Neuronal stem cell (in vitro differentiated cells): ENCODE measurements at regions not wholly inside any gene's neighbourhood (a gene's known extent, or its start where the extent isn't known, plus 50 kb on each side); places are given as distances from the start of the nearest gene placed in this dataset.
"Not testable (repeated sequence)": the region's sequence is repeated elsewhere in the genome, so short reads cannot be mapped to it uniquely, and the experiment has no call there.

Experiments
- DNase-seq: peaks from one replicate; pipeline ENCODE4 v3.0.0-alpha.2; 2013; ENCODE audit warnings: low spot score
- H2AFZ ChIP-seq: one replicate; pipeline ENCODE4 v1.6.1; 2013; ENCODE audit warnings: mild to moderate bottlenecking, low read length, inconsistent platforms
- H2AK5ac ChIP-seq: 2 replicates; pipeline ENCODE4 v1.6.1; 2013; ENCODE audit warnings: low read depth, mild to moderate bottlenecking, inconsistent platforms, low read length, moderate library complexity, mixed read lengths
- H2BK120ac ChIP-seq: 2 replicates; pipeline ENCODE4 v1.6.1; 2013; ENCODE audit warnings: low read depth, mild to moderate bottlenecking, inconsistent platforms, low read length, moderate library complexity, mixed read lengths
- H2BK12ac ChIP-seq: one replicate; pipeline ENCODE4 v1.6.1; 2013; ENCODE audit warnings: low read length, inconsistent platforms
- H2BK15ac ChIP-seq: 2 replicates; pipeline ENCODE4 v1.6.1; 2013; ENCODE audit warnings: mild to moderate bottlenecking, low read length, inconsistent platforms, mixed read lengths
- H2BK5ac ChIP-seq: one replicate; pipeline ENCODE4 v1.6.1; 2013; ENCODE audit warnings: inconsistent platforms, mild to moderate bottlenecking, low read length, moderate library complexity
- H3K14ac ChIP-seq: one replicate; pipeline ENCODE4 v1.6.1; 2013; ENCODE audit warnings: low read length, inconsistent platforms
- H3K18ac ChIP-seq: 2 replicates; pipeline ENCODE4 v1.6.1; 2013; ENCODE audit warnings: low read length, inconsistent platforms
- H3K23ac ChIP-seq: 2 replicates; pipeline ENCODE4 v1.6.1; 2013; ENCODE audit warnings: low read depth, mild to moderate bottlenecking, mixed read lengths, low read length, inconsistent platforms; ENCODE audit not compliant: poor library complexity
- H3K27ac ChIP-seq: replicated peaks from 3 replicates; pipeline ENCODE4 v1.5.1; 2013; ENCODE audit warnings: low read length, inconsistent platforms
- H3K27me3 ChIP-seq, 3 experiments: 2 replicates each; pipeline ENCODE4 v1.6.1; 2013; ENCODE audit warnings: low read length in 3 of 3, mild to moderate bottlenecking in 2 of 3, inconsistent platforms in 1 of 3, low read depth in 1 of 3, mixed read lengths in 1 of 3, moderate library complexity in 1 of 3; ENCODE audit not compliant: control insufficient read depth in 3 of 3, insufficient read depth in 3 of 3
- H3K36me3 ChIP-seq, 2 donors: replicated peaks in 1 of 2; 2 replicates each; pipeline ENCODE4 v1.6.1; 2013; ENCODE audit warnings: low read length in 2 of 2; ENCODE audit not compliant: control insufficient read depth in 2 of 2, insufficient read depth in 2 of 2
- H3K4ac ChIP-seq: 2 replicates; pipeline ENCODE4 v1.6.1; 2013; ENCODE audit warnings: inconsistent platforms, mild to moderate bottlenecking, low read length, moderate library complexity
- H3K4me1 ChIP-seq, 2 donors: 1 replicate in 1 of 2; 2 replicates in 1 of 2; pipeline ENCODE4 v1.6.1; 2013; ENCODE audit warnings: low read length in 2 of 2, low read depth in 1 of 2; ENCODE audit not compliant: control insufficient read depth in 2 of 2, insufficient read depth in 1 of 2
- H3K4me2 ChIP-seq: one replicate; pipeline ENCODE4 v1.6.1; 2013; ENCODE audit warnings: mild to moderate bottlenecking, low read length, inconsistent platforms; ENCODE audit not compliant: insufficient read depth, poor library complexity, severe bottlenecking
- H3K4me3 ChIP-seq, 2 donors: 2 replicates each; pipeline ENCODE4 v1.5.1; 2013; ENCODE audit warnings: low read length in 2 of 2, mild to moderate bottlenecking in 2 of 2, inconsistent platforms in 1 of 2, moderate library complexity in 1 of 2
- H3K79me1 ChIP-seq: one replicate; pipeline ENCODE4 v1.6.1; 2013; ENCODE audit warnings: low read depth, mild to moderate bottlenecking, inconsistent platforms, low read length, moderate library complexity
- H3K9ac ChIP-seq: one replicate; pipeline ENCODE4 v1.6.1; 2013; ENCODE audit warnings: mild to moderate bottlenecking, low read depth, low read length, inconsistent platforms; ENCODE audit not compliant: poor library complexity
- H3K9me3 ChIP-seq, 2 donors: replicated peaks in 1 of 2; 2 replicates each; pipeline versions ENCODE3 to v1.6.1; 2013; ENCODE audit warnings: low read length in 2 of 2, mild to moderate bottlenecking in 2 of 2, inconsistent platforms in 1 of 2, low read depth in 1 of 2, mixed read lengths in 1 of 2, moderate library complexity in 1 of 2; ENCODE audit not compliant: control insufficient read depth in 2 of 2, insufficient read depth in 1 of 2
- H4K8ac ChIP-seq: one replicate; pipeline ENCODE4 v1.6.1; 2013; ENCODE audit warnings: low read depth, mild to moderate bottlenecking, inconsistent platforms, low read length, moderate library complexity
- H4K91ac ChIP-seq: one replicate; pipeline ENCODE4 v1.6.1; 2013; ENCODE audit warnings: low read length, low read depth, mild to moderate bottlenecking, inconsistent platforms; ENCODE audit not compliant: poor library complexity
- WGBS, 2 donors: extraction: QIAGEN DNeasy Blood & Tissue Kit; methylation state at CpG; one replicate each; pipeline ENCODE4 v1.1.7; 2013; ENCODE audit warnings: missing lambda C conversion rate in 2 of 2, mixed read lengths in 1 of 2; ENCODE audit not compliant: insufficient read length in 2 of 2, insufficient replicate concordance in 1 of 2; ENCODE audit errors: extremely low coverage in 2 of 2; 5-methylcytosine and 5-hydroxymethylcytosine counted together

GRCh38 chr9:129412814-129413536 is 207.9 kb downstream of the C9orf50 start:
- no peaks in the 10 kb centered on the region for H3K79me1 ChIP-seq
- H3K18ac ChIP-seq: peak overlapping the region; percentile 98
- peak overlapping the region; percentile 79 for H3K4me2 ChIP-seq
- H3K4me3 ChIP-seq: peak overlapping the region in 1 of 2 donors; percentile 39
- no peak overlapping the region for H3K14ac ChIP-seq
- H2AK5ac ChIP-seq: peak overlapping the region; percentile 82
- no peak overlapping the region for H4K8ac ChIP-seq
- H4K91ac ChIP-seq: no peak overlapping the region
- peak overlapping the region; percentile 88 for H2BK12ac ChIP-seq
- H3K36me3 ChIP-seq: peaks cover 0 to 2% of the 10 kb centered on the region in 2 donors
- H3K27me3 ChIP-seq: no peaks in the 10 kb centered on the region
- H2BK5ac ChIP-seq: peak overlapping the region; percentile 96
- DNase-seq: no peak
- peaks cover 4 to 11% of the 10 kb centered on the region in 2 donors for H3K9me3 ChIP-seq
- peak overlapping the region; percentile 75 for H3K27ac ChIP-seq
- H2BK15ac ChIP-seq: peak overlapping the region; percentile 50
- H3K4me1 ChIP-seq: peaks cover 37 to 51% of the 10 kb centered on the region in 2 donors
- H3K23ac ChIP-seq: peak overlapping the region; percentile 70
- peak overlapping the region; percentile 67 for H2AFZ ChIP-seq
- H3K9ac ChIP-seq: peak overlapping the region; percentile 44
- no peak overlapping the region for H3K4ac ChIP-seq
- H2BK120ac ChIP-seq: peak overlapping the region; percentile 19
- WGBS, 2 donors: no CpG with 5 or more reads among the region's 49 CpGs

GRCh38 chr9:129412176-129412813 is 208.6 kb downstream of the C9orf50 start:
- Histone ChIP-seq H3K27ac (peak overlapping the region; percentile 75), H2BK5ac (peak overlapping the region; percentile 96), H2AK5ac (peak overlapping the region; percentile 82), H2AFZ (peak overlapping the region; percentile 62), H3K4me1 (peaks cover 36 to 55% of the 10 kb centered on the region in 2 donors), H3K18ac (peak overlapping the region; percentile 98), H3K9me3 (peaks cover 4 to 11% of the 10 kb centered on the region in 2 donors), H3K9ac (peak overlapping the region; percentile 44), H3K4me3 (peak overlapping the region in 1 of 2 donors; percentile 39), H2BK15ac (peak overlapping the region; percentile 32)
- DNase-seq, H3K23ac ChIP-seq, H2BK12ac ChIP-seq, H4K8ac ChIP-seq, H3K4ac ChIP-seq, H3K14ac ChIP-seq, H3K79me1 ChIP-seq, H2BK120ac ChIP-seq, H4K91ac ChIP-seq, H3K4me2 ChIP-seq, H3K36me3 ChIP-seq, H3K27me3 ChIP-seq: not testable (repeated sequence)
- WGBS, 2 donors: no CpG with 5 or more reads among the region's 11 CpGs

GRCh38 chr9:129411501-129412175 is 209.3 kb downstream of the C9orf50 start:
- H2BK5ac ChIP-seq: no peak overlapping the region
- no peak overlapping the region for H3K4ac ChIP-seq
- H2AK5ac ChIP-seq: peak overlapping the region; percentile 71
- no peak overlapping the region for H4K8ac ChIP-seq
- H2AFZ ChIP-seq: no peak overlapping the region
- no peaks in the 10 kb centered on the region for H3K79me1 ChIP-seq
- H3K4me1 ChIP-seq: peaks cover 31 to 55% of the 10 kb centered on the region in 2 donors
- no peak overlapping the region for H3K18ac ChIP-seq
- H2BK15ac ChIP-seq: no peak overlapping the region
- DNase-seq: no peak
- H3K36me3 ChIP-seq: peaks cover 0 to 2% of the 10 kb centered on the region in 2 donors
- no peak overlapping the region for H2BK120ac ChIP-seq
- no peaks in the 10 kb centered on the region for H3K27me3 ChIP-seq
- no peak overlapping the region for H3K4me2 ChIP-seq
- H3K23ac ChIP-seq: no peak overlapping the region
- no peak overlapping the region for H3K27ac ChIP-seq
- no peak overlapping the region for H4K91ac ChIP-seq
- H3K9ac ChIP-seq: no peak overlapping the region
- H2BK12ac ChIP-seq: no peak overlapping the region
- no peak overlapping the region for H3K4me3 ChIP-seq
- H3K14ac ChIP-seq: no peak overlapping the region
- H3K9me3 ChIP-seq: peaks cover 4 to 11% of the 10 kb centered on the region in 2 donors
- WGBS, 2 donors: no CpG with 5 or more reads among the region's 19 CpGs

- Histone ChIP-seq H2BK120ac (no peak overlapping the region), H3K27me3 (no peaks in the 10 kb centered on the region), H3K23ac (peak overlapping the region; percentile 62), H3K9me3 (peaks cover 4 to 11% of the 10 kb centered on the region in 2 donors), H3K9ac (no peak overlapping the region), H3K4me2 (no peak overlapping the region), H2BK12ac (peak overlapping the region; percentile 68), H3K18ac (no peak overlapping the region), H3K36me3 (peaks cover 0 to 2% of the 10 kb centered on the region in 2 donors), H3K14ac (peak overlapping the region; percentile 65), H2BK5ac (no peak overlapping the region), H3K27ac (no peak overlapping the region), H3K4me3 (peak overlapping the region in 1 of 2 donors; percentile 55), H2AFZ (no peak overlapping the region), H2BK15ac (peak overlapping the region; percentile 70), H3K79me1 (no peaks in the 10 kb centered on the region), H3K4me1 (peaks cover 23 to 44% of the 10 kb centered on the region in 2 donors), H3K4ac (no peak overlapping the region), H2AK5ac (peak overlapping the region; percentile 91), H4K91ac (peak overlapping the region; percentile 61), H4K8ac (peak overlapping the region; percentile 52)
- no peak for DNase-seq
- WGBS, 2 donors: no CpG with 5 or more reads among the region's 4 CpGs
Measured at GRCh38 chr9:129410226-129410625, 210.7 kb downstream of the C9orf50 start.
